Amygdala (tissue), 56 donors: ENCODE measurements at regions not wholly inside any gene's neighbourhood (a gene's known extent, or its start where the extent isn't known, plus 50 kb on each side); places are given as distances from the start of the nearest gene placed in this dataset.
"Not testable (repeated sequence)": the region's sequence is repeated elsewhere in the genome, so short reads cannot be mapped to it uniquely, and the experiment has no call there.

Experiments
- DNase-seq, 56 donors: peaks; one replicate each; lab custom pipeline; 2025; lab: John Stamatoyannopoulos, UW

DNA sequence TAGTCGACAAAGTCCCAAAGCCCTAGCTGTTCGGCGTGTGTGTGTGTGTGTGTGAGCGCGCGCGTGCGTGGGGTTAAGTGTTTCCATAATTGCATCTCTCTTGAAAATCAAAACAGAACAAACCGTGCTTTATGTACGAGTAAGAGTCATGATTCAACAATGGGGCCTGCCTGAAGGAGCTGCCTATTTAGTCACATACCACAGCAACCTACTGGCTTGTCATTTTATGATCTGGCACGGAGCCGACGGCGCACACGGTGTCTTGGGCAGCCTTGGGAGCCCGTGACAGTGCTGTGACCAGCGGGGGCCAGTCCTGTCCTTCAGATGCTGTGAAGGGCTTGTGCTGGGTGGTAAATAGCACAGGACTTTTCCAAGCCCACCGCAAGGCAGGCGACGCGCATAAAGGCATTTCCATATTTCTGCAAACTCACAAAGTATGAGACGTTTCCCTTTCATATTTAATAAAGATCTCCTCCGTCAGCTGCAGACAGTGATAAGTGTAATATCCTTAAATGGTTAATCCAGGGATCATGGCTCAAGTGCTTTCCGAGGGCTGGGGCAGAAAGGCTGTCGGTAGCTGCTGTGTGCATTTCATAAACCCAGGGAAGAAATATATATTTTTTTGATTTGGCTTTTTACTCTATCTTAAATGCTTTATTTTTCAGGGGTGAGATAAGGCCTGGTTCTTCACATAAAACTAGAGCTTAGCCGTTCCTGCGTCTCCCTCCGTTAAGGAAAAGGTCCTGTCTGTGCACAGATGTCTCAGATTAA, 270.2 kb upstream of the IRX1 start:
- DNase-seq: peak in 1 of 56 donors; percentile 15

- DNase-seq: no peak
Measured at GRCh38 chr5:3324421-3325101, 271.1 kb upstream of the IRX1 start.

DNA sequence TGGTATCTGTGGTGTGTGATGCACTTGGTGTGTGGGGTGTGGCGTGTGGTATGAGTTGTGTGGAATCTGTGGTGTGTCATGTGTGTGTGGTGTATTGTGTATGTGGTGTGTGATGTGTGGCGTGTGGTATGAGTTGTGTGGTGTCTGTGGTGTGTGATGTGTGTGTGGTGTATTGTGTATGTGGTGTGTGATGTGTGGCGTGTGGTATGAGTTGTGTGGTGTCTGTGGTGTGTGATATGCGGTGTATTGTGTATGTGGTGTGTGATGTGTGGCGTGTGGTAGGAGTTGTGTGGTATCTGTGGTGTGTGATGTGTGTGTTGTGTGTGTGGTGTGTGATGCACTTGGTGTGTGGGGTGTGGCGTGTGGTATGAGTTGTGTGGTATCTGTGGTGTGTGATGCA, 271.7 kb upstream of the IRX1 start:
- not testable (repeated sequence) for DNase-seq

GRCh38 chr5:3323144-3323543, 272.5 kb upstream of the IRX1 start:
- DNase-seq: no peak

- DNase-seq: no peak
Measured at GRCh38 chr5:3322642-3323041, 273.0 kb upstream of the IRX1 start.

GRCh38 chr5:3321923-3322322, 273.7 kb upstream of the IRX1 start:
- no peak for DNase-seq

DNA sequence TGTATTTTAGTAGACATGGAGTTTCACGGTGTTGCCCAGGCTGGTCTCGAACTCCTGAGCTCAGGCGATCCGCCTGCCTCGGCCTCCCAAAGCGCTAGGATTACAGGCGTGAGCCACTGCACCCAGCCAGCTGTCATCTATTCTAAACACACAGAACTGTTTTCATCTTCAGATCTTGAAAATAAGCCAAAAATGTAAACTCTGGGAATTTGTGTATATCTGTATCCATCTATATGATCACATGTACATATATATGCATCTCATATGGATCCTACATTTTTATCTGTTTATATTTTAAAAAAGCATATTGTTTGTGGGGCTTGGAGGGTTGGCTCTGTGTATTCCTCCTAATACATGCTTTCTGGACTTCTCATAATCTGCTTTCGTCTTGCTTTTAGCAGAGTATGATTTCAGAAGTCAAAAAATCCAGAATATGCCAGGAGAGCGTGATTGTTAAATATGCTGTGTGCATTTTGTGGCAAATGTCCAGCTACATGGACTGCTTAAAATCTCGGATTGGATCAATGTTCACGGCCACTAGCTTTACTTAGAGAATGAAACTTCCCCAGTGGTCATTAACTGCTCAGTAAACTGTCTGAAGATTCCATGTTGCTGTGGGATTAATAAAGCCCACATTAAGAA, 274.4 kb upstream of the IRX1 start:
- DNase-seq: no peak

GRCh38 chr5:3320317-3320875, 275.2 kb upstream of the IRX1 start:
- no peak for DNase-seq

- no peak for DNase-seq
Measured at GRCh38 chr5:3317051-3317795, 278.4 kb upstream of the IRX1 start.

DNA sequence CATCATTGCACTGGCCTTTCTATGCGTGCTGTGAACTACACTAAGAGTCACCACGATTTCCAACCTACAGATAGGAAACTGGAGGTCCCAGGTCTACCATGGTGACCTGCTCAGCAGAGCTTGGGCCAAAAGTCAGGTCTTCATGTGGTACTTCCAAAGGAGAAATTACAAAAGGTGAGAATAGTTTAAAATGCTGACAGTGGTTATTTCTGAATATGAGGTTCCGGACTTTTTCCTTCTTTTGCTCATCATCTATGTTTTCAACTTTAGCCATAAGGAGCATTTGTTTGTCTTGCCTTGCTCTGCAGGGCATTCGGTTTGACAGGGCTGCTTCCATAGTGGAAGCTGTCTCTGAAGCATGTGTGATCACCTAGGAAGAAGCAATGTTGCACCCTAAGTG, 282.1 kb upstream of the IRX1 start:
- no peak for DNase-seq

- DNase-seq: no peak
Measured at GRCh38 chr5:3312299-3312698, 283.3 kb upstream of the IRX1 start.

DNA sequence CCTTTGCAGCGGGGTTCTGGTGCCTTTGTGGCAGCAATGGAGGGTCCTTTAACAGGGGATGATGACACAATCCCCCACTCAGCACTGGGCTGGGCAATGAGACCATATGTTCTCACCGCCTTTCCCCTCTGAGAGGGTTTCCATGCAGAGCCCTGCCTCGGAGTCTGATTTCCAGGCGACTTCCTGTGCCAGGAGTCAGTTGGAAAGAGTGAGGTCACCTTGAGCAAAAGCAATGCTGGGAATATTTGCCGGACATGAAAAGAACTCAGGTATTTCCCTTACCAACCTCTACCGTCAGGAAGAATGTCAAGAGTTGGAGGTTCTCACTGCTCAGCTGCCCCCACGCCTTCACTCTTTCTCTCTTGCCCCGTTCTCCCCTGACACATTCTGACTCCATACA, 284.2 kb upstream of the IRX1 start:
- DNase-seq: peak in 1 of 56 donors; percentile 34

- peak in 36 of 56 donors; percentile 1 to 79 (median 39) for DNase-seq
Measured at GRCh38 chr5:3310541-3311261, 284.9 kb upstream of the IRX1 start.

- DNase-seq: no peak
Measured at GRCh38 chr5:3309538-3309937, 286.1 kb upstream of the IRX1 start.

DNA sequence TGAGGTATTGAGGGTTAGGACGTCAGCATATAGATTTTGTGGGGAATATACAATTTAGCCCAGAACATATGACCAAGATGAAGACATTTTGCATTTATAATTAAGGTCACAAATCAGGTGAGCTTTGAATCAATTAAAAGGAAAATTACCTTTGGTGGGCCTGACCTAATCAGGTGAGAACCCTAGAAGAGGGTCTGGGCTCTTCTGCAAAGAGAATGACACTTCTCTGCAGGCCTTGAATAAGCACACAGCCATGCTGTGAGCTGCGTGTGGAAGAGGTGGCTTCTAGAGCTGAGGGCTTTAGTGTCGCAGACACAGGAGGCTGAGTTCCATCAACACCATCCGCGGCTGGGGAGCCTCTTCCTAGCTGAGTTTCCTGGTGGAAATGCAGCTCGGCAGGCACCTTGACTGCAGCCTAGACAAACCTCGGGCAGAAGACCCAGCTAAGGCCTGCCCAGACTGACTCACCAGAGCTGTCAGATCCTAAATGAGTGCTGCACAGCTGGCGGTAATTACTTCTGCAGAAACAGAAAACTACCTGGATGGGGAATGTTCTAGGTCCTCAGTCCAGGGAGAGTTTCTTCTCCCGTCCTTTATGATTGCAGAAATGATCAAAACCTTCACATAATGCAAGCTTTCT, 287.5 kb upstream of the IRX1 start:
- no peak for DNase-seq

DNA sequence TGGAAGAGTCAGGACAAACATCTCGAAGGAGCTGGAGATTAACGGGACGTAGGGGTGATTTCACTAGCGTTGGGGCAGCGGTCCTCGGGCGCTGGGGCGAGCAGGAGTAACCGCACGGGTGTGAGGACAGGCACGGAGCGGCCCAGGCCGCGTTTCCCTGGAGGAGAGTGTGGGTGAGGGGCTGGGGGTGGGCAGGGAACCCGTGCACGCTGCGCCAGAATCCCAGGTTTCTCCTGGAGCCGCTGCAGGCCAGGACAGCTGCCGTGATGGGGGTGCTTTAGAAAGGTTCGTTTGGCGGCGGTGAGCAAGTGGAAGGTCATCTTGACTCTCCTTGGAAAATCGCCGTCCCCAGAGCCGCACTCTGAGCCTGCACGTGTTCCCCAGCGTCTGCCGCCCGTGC, 290.2 kb upstream of the IRX1 start:
- no peak for DNase-seq

DNA sequence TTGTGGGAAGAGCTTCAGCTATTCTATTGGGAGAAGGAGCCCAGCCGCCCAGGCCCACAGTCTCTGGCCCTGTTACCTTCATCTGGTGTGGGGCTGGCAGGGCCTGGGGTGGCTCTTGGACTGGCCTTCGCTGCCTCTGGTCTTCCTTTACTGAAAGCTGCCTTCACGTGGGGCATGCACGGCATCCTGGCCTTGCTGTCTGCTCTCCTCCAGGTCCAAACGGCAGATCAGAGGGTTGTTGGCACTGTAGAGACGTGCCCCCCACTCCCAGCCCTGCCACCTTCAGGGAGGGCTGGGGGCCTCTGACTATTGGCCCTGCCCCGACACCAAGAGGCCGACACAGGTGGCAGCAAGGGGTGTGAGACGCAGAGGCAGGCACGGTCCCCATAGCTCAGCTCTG, 291.3 kb upstream of the IRX1 start:
- DNase-seq: no peak

DNA sequence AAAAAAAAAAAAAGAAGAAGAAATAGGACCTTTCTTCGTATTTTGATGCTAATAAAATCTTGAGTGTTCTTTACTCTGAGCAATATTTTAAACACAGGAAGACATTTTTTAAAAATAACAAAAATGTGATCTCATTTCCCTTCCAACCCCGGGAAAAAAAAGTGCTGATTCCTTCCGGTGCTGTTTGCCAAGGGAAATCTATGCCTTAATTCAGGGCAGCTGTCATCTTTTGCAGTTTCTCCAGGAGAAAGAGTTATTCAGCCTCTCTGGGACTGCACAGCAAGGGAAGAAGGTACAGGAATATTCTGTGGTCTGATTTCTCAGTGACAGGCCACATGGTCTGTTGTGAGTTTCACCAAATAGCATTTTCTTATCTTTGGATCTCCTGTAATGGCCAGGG, 291.9 kb upstream of the IRX1 start:
- no peak for DNase-seq

GRCh38 chr5:3302228-3302627, 293.4 kb upstream of the IRX1 start:
- DNase-seq: no peak

DNA sequence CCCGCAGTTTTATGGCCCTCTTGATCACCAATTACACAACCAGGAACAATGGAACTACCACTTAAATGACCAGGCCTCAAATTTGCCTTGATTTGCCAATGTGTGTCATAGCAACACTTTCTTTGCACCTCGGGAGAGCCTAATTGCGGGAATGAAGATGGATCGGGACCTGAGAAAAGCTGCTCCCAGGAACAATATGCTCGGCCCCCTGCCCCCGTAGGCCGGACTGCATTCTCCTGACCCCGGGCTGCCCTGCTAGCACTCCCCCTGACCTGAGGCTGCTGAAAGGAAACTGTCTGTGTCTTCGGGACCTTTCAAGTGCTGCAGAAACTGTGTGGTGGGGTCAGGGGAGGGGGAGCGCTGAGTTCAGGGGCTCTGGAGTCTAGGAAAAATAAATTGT, 294.3 kb upstream of the IRX1 start:
- no peak for DNase-seq
